ENCODE measurements at regions not wholly inside any gene's neighbourhood (a gene's known extent, or its start where the extent isn't known, plus 50 kb on each side); places are given as distances from the start of the nearest gene placed in this dataset.

DNA sequence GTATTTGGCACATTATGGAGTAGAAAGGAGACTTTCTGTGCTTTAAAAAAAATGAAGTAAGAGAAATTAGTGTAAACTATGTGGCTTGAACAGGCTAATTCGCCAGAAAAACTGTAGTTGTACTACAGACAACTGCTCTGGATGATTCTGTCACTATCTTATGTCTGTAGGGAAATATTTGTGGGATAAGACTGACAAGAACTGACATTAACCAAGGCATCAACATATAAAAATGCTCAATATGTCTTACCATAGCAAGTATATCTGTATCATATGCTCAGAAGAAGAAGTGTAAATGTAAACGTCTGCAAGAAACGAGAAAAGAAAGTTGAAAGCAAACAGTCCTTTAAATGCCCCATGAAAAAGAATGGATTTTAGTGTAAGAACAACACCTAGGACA lies 1545.0 kb downstream of the CDH8 start:
- no peak for TF ChIP-seq POLR2A (IDR thresholded peaks at IDR 0.05)
- TF ChIP-seq, protein P1, sequence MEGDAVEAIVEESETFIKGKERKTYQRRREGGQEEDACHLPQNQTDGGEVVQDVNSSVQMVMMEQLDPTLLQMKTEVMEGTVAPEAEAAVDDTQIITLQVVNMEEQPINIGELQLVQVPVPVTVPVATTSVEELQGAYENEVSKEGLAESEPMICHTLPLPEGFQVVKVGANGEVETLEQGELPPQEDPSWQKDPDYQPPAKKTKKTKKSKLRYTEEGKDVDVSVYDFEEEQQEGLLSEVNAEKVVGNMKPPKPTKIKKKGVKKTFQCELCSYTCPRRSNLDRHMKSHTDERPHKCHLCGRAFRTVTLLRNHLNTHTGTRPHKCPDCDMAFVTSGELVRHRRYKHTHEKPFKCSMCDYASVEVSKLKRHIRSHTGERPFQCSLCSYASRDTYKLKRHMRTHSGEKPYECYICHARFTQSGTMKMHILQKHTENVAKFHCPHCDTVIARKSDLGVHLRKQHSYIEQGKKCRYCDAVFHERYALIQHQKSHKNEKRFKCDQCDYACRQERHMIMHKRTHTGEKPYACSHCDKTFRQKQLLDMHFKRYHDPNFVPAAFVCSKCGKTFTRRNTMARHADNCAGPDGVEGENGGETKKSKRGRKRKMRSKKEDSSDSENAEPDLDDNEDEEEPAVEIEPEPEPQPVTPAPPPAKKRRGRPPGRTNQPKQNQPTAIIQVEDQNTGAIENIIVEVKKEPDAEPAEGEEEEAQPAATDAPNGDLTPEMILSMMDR (IDR thresholded peaks at IDR 0.05): no peak
